ENCODE measurements at regions not wholly inside any gene's neighbourhood (a gene's known extent, or its start where the extent isn't known, plus 50 kb on each side); places are given as distances from the start of the nearest gene placed in this dataset.

- H3K36me3 ChIP-seq = no peaks in the 10 kb centered on the region
- H3K9me3 ChIP-seq = no peaks in the 10 kb centered on the region
- intact Hi-C loops (cut with DNase I; ENCODE audit: low total_unique reads) = no loop called here
- no peak for TF ChIP-seq CTCF (IDR thresholded peaks at IDR 0.05)
- no peak overlapping the region for H3K27ac ChIP-seq
- no peaks in the 10 kb centered on the region for H3K27me3 ChIP-seq
- no peak for DNase-seq
- no peaks in the 10 kb centered on the region for H3K4me1 ChIP-seq
- H3K4me3 ChIP-seq = no peak overlapping the region
These were observed 60.8 kb upstream of the NUDT12 start for GRCh38 chr5:103623425-103623824.

- no peaks in the 10 kb centered on the region for H3K27me3 ChIP-seq
- no peak for DNase-seq
- no peaks in the 10 kb centered on the region for H3K4me1 ChIP-seq
- intact Hi-C loops (cut with DNase I; ENCODE audit: low total_unique reads) = no loop called here
- no peak for TF ChIP-seq CTCF (IDR thresholded peaks at IDR 0.05)
- no peak overlapping the region for H3K4me3 ChIP-seq
- no peaks in the 10 kb centered on the region for H3K9me3 ChIP-seq
- no peak overlapping the region for H3K27ac ChIP-seq
- no peaks in the 10 kb centered on the region for H3K36me3 ChIP-seq
These were observed 59.0 kb upstream of the NUDT12 start for GRCh38 chr5:103621548-103621930.

GRCh38 chr5:103620851-103621547 lies 58.4 kb upstream of the NUDT12 start:
- no peaks in the 10 kb centered on the region for H3K36me3 ChIP-seq
- no peak for TF ChIP-seq CTCF (IDR thresholded peaks at IDR 0.05)
- intact Hi-C loops (cut with DNase I; ENCODE audit: low total_unique reads) = no loop called here
- DNase-seq = no peak
- no peaks in the 10 kb centered on the region for H3K27me3 ChIP-seq
- H3K27ac ChIP-seq = no peak overlapping the region
- H3K4me1 ChIP-seq = no peaks in the 10 kb centered on the region
- no peaks in the 10 kb centered on the region for H3K9me3 ChIP-seq
- H3K4me3 ChIP-seq = no peak overlapping the region

- no peaks in the 10 kb centered on the region for H3K4me1 ChIP-seq
- TF ChIP-seq CTCF (IDR thresholded peaks at IDR 0.05) = no peak
- no peak for DNase-seq
- H3K9me3 ChIP-seq = no peaks in the 10 kb centered on the region
- no peak overlapping the region for H3K4me3 ChIP-seq
- intact Hi-C loops (cut with DNase I; ENCODE audit: low total_unique reads) = no loop called here
- no peak overlapping the region for H3K27ac ChIP-seq
- no peaks in the 10 kb centered on the region for H3K36me3 ChIP-seq
- no peaks in the 10 kb centered on the region for H3K27me3 ChIP-seq
These were observed 55.3 kb upstream of the NUDT12 start for GRCh38 chr5:103617913-103618312.

- no peak for TF ChIP-seq CTCF (IDR thresholded peaks at IDR 0.05)
- Histone ChIP-seq H3K4me1 (no peaks in the 10 kb centered on the region), H3K27me3 (no peaks in the 10 kb centered on the region), H3K9me3 (no peaks in the 10 kb centered on the region), H3K27ac (no peak overlapping the region), H3K36me3 (no peaks in the 10 kb centered on the region), H3K4me3 (no peak overlapping the region)
- no peak for DNase-seq
- intact Hi-C loops (cut with DNase I; ENCODE audit: low total_unique reads) = no loop called here
These were observed 54.5 kb upstream of the NUDT12 start for GRCh38 chr5:103617090-103617489.

GRCh38 chr5:103612545-103612944 lies 50.0 kb upstream of the NUDT12 start:
- intact Hi-C loops (cut with DNase I; ENCODE audit: low total_unique reads) = no loop called here
- no peak for DNase-seq
- H3K4me3 ChIP-seq = no peak overlapping the region
- no peaks in the 10 kb centered on the region for H3K36me3 ChIP-seq
- TF ChIP-seq CTCF (IDR thresholded peaks at IDR 0.05) = no peak
- no peaks in the 10 kb centered on the region for H3K9me3 ChIP-seq
- no peak overlapping the region for H3K27ac ChIP-seq
- H3K4me1 ChIP-seq = no peaks in the 10 kb centered on the region
- H3K27me3 ChIP-seq = no peaks in the 10 kb centered on the region
